HEK293 (cell line): ENCODE measurements at regions not wholly inside any gene's neighbourhood (a gene's known extent, or its start where the extent isn't known, plus 50 kb on each side); places are given as distances from the start of the nearest gene placed in this dataset.

ENCODE experiments used
- ZFP3 ChIP-seq: fragments of 450-650 bp; formaldehyde crosslinking; IDR thresholded peaks from 2 replicates; pipeline ENCODE4 v1.5.1; 2016; ENCODE audit warnings: low read depth, missing biosample characterization, missing genetic modification characterization
- ZNF529 ChIP-seq: fragments of 450-650 bp; formaldehyde crosslinking; IDR thresholded peaks from 2 replicates; pipeline ENCODE4 v1.5.1; 2017; ENCODE audit warnings: missing genetic modification characterization, missing biosample characterization; ENCODE audit not compliant: insufficient replicate concordance
- ZNF623 ChIP-seq: fragments of 450-650 bp; formaldehyde crosslinking; IDR thresholded peaks from 2 replicates; pipeline ENCODE4 v1.5.1; 2016; ENCODE audit warnings: missing biosample characterization, missing genetic modification characterization
- ZNF704 ChIP-seq: fragments of 450-650 bp; formaldehyde crosslinking; IDR thresholded peaks from 2 replicates; pipeline ENCODE4 v1.5.1; 2016; ENCODE audit warnings: missing biosample characterization, missing genetic modification characterization
- TF ChIP-seq, protein P1 (sequence below): fragments of 450-650 bp; formaldehyde crosslinking; IDR thresholded peaks from 2 replicates; pipeline ENCODE4 v1.5.1; 2016; ENCODE audit warnings: missing biosample characterization, missing genetic modification characterization

GRCh38 chr18:1053331-1054315, 149.0 kb downstream of the ADCYAP1 start:
- no peak for TF ChIP-seq ZNF704 (tag by site-specific recombination)
- no peak for TF ChIP-seq ZNF623 (tag by site-specific recombination)
- no peak for TF ChIP-seq ZFP3 (tag by site-specific recombination)
- TF ChIP-seq ZNF529 (tag by site-specific recombination), result no peak
- TF ChIP-seq, protein P1, sequence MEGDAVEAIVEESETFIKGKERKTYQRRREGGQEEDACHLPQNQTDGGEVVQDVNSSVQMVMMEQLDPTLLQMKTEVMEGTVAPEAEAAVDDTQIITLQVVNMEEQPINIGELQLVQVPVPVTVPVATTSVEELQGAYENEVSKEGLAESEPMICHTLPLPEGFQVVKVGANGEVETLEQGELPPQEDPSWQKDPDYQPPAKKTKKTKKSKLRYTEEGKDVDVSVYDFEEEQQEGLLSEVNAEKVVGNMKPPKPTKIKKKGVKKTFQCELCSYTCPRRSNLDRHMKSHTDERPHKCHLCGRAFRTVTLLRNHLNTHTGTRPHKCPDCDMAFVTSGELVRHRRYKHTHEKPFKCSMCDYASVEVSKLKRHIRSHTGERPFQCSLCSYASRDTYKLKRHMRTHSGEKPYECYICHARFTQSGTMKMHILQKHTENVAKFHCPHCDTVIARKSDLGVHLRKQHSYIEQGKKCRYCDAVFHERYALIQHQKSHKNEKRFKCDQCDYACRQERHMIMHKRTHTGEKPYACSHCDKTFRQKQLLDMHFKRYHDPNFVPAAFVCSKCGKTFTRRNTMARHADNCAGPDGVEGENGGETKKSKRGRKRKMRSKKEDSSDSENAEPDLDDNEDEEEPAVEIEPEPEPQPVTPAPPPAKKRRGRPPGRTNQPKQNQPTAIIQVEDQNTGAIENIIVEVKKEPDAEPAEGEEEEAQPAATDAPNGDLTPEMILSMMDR (tag by site-specific recombination), result no peak
